Ectodermal cell (in vitro differentiated cells): ENCODE measurements at regions not wholly inside any gene's neighbourhood (a gene's known extent, or its start where the extent isn't known, plus 50 kb on each side); places are given as distances from the start of the nearest gene placed in this dataset.

Experiments
- H3K27ac ChIP-seq: 2 replicates; pipeline ENCODE4 v1.7.0; 2013; ENCODE audit warnings: mild to moderate bottlenecking, low read depth, low read length; ENCODE audit not compliant: insufficient read depth, poor library complexity, severe bottlenecking
- H3K27me3 ChIP-seq: 2 replicates; pipeline ENCODE4 v1.7.0; 2013; ENCODE audit warnings: mild to moderate bottlenecking, low read length; ENCODE audit not compliant: insufficient read depth, control insufficient read depth, poor library complexity, severe bottlenecking
- H3K36me3 ChIP-seq: one replicate; pipeline ENCODE4 v1.7.0; 2013; ENCODE audit warnings: low read length; ENCODE audit not compliant: control insufficient read depth, insufficient read depth
- H3K4me1 ChIP-seq: one replicate; pipeline ENCODE4 v1.7.0; 2013; ENCODE audit warnings: low read length; ENCODE audit not compliant: control insufficient read depth, insufficient read depth
- H3K4me3 ChIP-seq: 2 replicates; pipeline ENCODE4 v1.7.0; 2013; ENCODE audit warnings: low read depth, low read length, control low read depth; ENCODE audit not compliant: insufficient read depth
- H3K9me3 ChIP-seq: 2 replicates; pipeline ENCODE4 v1.7.0; 2013; ENCODE audit warnings: mild to moderate bottlenecking, low read length, moderate library complexity; ENCODE audit not compliant: control insufficient read depth
- WGBS, 2 experiments: methylation state at CpG; one replicate each; pipeline ENCODE4 v1.1.7; 2013; ENCODE audit warnings: missing lambda C conversion rate in 2 of 2; 5-methylcytosine and 5-hydroxymethylcytosine counted together

DNA sequence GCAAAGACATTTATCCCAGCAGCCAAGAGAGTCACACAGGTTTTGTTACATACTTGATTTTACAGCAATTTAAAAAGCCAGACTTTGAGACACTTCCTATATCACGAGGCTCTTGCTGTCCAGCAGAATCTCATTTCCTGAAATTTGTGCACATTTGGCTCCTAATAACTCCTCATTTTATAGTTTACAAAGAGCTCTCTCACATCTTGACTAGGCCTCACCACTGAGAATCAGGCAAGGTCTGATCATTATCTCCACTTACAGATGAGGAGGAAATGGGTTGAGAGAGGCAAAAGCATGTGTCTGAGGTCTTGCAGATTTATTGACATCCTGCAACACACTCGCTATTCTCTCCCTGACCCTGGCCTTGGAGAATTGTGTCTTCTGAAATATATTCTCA, 426.8 kb downstream of the MAFB start:
- no peak overlapping the region for H3K27ac ChIP-seq
- WGBS, 2 experiments: 89 to 93% methylated on average over 2 of the region's 2 CpGs
- no peaks in the 10 kb centered on the region for H3K36me3 ChIP-seq
- no peaks in the 10 kb centered on the region for H3K27me3 ChIP-seq
- H3K4me1 ChIP-seq: no peaks in the 10 kb centered on the region
- no peak overlapping the region for H3K4me3 ChIP-seq
- H3K9me3 ChIP-seq: no peaks in the 10 kb centered on the region

DNA sequence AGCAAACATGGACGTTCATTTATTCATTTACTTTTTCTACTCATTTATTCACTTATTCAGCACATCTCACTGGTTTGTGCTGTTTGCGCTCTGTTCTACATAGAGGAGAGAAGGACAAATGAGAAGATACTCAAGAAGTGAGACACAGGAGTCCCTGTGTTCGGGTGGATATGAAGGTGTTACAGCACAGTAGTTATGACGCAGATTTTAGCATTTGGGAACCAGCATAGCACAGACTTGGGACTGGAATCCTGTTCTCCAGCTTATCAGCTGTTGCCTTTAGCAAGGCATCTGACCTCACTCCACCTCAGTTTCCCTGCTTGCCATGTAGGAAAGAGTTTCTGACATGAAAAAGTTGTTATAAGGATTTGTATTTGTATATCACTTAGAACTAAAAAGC, 430.1 kb downstream of the MAFB start:
- WGBS, 2 experiments: 77 to 81% methylated on average over 4 of the region's 4 CpGs
- Histone ChIP-seq H3K4me3 (no peak overlapping the region), H3K4me1 (no peaks in the 10 kb centered on the region)

DNA sequence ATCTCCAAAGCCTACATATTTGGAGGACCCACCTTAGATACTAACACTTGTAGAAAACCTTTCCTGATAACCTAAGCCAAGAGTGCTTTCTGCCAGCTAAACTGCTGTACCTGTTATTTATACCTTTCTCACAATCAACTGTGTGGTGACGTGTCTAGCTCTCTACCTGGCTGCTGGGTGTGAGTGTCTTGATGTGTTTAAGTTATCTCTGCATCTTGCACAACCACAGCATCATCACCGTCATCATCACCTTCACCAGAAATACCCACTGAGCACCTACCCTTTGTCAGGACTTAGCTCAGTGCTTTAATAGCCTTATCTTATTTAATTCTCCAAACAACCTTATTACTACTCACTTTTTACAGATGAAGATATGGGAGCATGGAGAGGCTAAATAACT, 431.3 kb downstream of the MAFB start:
- WGBS, 2 experiments: 93 to 96% methylated on average over 1 of the region's 2 CpGs
- no peak overlapping the region for H3K27ac ChIP-seq

More for the DNA sequence above, 430.1 kb downstream of the MAFB start:
- Histone ChIP-seq H3K27ac (no peak overlapping the region), H3K27me3 (no peaks in the 10 kb centered on the region), H3K36me3 (no peaks in the 10 kb centered on the region), H3K9me3 (no peaks in the 10 kb centered on the region)

DNA sequence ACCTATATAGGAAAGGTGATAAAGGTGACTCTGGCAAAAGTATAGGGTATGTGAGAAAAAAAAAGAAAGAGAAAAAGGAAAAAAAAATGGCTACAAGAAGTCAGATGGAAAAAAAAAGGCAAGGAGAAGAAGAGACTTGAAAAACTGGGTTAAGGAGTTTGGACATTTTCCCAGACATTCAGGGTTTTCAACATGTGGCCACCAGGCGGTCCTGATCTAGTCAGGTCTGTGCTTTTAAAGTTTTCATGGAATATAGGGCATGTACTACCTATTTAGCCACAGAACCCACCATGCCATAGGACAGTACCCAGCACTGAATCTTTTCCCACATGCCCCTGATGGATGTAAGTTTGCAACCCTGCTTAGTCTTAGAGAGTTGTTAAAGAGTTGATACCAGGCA, 433.7 kb downstream of the MAFB start:
- Histone ChIP-seq H3K4me3 (no peak overlapping the region), H3K27me3 (no peaks in the 10 kb centered on the region), H3K9me3 (no peaks in the 10 kb centered on the region), H3K36me3 (no peaks in the 10 kb centered on the region), H3K4me1 (no peaks in the 10 kb centered on the region), H3K27ac (no peak overlapping the region)
- 89 to 100% methylated on average over 1 of the region's 1 CpG for WGBS, 2 experiments

More for the DNA sequence above, 431.3 kb downstream of the MAFB start:
- no peaks in the 10 kb centered on the region for H3K27me3 ChIP-seq
- H3K9me3 ChIP-seq: no peaks in the 10 kb centered on the region
- no peaks in the 10 kb centered on the region for H3K4me1 ChIP-seq
- no peak overlapping the region for H3K4me3 ChIP-seq
- no peaks in the 10 kb centered on the region for H3K36me3 ChIP-seq

DNA sequence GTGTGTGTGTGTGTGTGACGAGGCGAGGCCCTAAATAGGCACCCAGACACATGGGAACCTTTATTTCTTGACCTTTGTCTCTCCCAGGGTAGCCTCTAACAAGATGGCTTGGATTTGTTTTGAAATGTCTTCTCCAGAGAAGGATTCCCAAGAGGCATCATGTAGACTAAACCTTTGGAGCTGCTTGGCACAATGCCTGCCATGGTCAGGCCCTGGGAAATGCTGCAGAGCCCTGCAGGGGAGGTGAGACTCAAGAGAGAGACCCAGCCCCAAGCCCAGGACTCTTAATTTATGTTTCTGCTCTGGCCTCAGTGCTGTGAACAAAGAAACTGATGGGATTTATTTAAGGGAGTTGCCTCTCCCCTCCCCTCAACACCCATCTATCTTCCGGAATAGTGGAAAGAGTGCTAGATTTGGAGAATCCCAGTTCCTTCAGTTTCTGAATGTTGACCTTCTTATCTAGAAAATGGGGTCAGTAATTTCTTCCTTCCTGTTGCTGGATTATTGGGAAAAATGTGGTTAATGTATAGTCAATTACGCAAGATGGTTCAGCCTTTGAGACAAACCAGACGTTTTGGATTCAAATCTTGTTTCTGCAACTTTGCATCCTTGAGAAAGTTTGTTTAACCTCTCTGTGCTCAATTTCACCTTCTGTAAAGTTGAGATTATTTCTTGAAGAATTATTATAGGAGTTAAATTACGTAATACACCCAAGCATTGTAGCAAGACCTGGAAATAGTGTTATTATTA, 434.8 kb downstream of the MAFB start:
- no peaks in the 10 kb centered on the region for H3K9me3 ChIP-seq
- WGBS, 2 experiments: 90 to 94% methylated on average over 3 to 5 of the region's 6 CpGs
- no peak overlapping the region for H3K27ac ChIP-seq
- H3K4me1 ChIP-seq: no peaks in the 10 kb centered on the region
- no peak overlapping the region for H3K4me3 ChIP-seq
- H3K27me3 ChIP-seq: no peaks in the 10 kb centered on the region
- H3K36me3 ChIP-seq: no peaks in the 10 kb centered on the region

DNA sequence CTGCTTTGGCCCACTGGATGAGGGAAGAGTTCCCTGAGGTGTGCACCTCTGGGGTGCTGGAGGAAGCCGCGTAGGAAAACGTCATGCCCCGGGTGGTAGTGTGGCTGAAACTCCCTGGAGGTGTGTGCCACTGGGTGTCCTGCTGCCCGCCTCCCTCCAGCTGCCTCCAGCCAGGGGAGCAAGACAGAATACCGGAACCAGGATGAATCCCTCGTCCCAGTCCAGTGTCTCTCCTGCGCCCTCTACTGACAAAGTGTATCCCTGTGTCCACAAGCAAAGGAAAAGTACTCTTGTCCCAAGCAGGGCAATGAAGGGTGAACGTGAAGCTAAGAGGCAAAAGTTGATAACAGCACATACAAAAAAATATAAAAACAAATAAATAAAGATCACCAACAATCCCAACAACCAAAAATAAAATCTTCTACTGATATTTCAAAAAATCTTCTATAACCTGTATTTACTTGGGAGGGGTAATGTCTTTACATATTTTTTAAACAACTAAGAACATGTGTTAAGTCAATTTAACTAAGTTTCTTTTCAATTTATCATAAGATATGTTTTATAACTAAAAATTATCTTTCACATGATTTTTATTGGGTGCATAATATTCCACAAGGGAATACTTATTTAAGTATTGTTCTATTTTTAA, 437.6 kb downstream of the MAFB start:
- H3K4me1 ChIP-seq: no peaks in the 10 kb centered on the region
- H3K4me3 ChIP-seq: no peak overlapping the region
- H3K9me3 ChIP-seq: no peaks in the 10 kb centered on the region
- no peaks in the 10 kb centered on the region for H3K27me3 ChIP-seq
- 81 to 88% methylated on average over 8 to 9 of the region's 9 CpGs for WGBS, 2 experiments
- no peak overlapping the region for H3K27ac ChIP-seq
- no peaks in the 10 kb centered on the region for H3K36me3 ChIP-seq

DNA sequence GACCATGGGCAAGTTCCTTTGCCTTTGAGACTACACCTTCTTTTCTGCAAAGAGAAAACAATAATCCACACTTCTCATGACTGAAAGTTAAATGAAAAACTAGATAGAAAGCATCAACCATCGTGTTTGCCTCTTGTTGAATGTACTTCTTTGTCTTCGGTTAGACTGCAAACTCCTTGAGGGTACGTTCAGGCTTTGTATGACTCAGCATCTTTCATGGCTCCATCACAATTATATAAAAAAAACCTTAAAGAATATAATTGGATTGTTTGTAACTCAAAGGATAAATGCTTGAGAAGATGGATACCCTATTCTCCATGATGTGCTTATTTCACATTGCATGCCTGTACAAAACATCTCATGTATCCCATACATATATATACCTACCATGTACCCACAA, 439.2 kb downstream of the MAFB start:
- no peaks in the 10 kb centered on the region for H3K9me3 ChIP-seq
- H3K36me3 ChIP-seq: no peaks in the 10 kb centered on the region
- WGBS, 2 experiments: 93 to 97% methylated on average over 2 to 3 of the region's 3 CpGs
- no peak overlapping the region for H3K4me3 ChIP-seq
- no peaks in the 10 kb centered on the region for H3K4me1 ChIP-seq
- no peak overlapping the region for H3K27ac ChIP-seq
- no peaks in the 10 kb centered on the region for H3K27me3 ChIP-seq

DNA sequence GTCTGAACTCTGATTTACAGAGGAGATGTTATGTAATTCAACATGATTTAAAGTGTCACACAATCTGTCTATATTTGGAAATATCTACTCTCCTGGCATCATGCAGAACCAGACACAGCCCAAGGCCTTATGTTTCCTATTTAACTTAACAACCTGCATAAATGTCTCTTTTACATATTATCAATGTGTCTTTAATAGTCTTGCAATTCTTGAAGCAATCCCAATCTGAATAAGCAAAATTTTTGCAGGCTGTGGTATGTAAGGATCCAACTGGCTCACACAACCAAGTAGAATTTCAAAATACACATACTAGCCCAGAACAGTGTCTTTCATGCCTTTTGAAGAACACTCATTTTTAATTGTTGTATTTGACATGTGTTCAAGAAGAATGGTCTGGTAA, 443.2 kb downstream of the MAFB start:
- H3K4me1 ChIP-seq: no peaks in the 10 kb centered on the region
- H3K9me3 ChIP-seq: no peaks in the 10 kb centered on the region

DNA sequence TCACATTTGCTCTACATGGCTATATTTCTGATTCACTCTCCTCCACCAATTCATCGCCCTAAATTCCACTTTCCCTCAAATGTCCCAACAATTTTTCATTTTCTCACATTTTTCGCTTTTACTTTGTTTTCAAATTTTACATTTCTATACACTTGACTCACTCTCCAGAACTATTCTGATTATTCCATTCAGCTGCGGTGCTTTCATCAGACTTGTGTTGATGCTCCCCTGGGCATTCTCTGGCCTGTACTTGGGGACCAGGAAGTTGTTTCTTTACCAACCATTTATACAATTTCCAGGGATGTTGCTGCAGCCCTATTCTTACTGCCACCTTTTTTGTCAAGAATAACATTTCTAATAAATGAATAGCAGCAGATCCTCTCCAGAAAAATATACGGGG, 444.8 kb downstream of the MAFB start:
- H3K36me3 ChIP-seq: no peaks in the 10 kb centered on the region
- H3K27me3 ChIP-seq: no peaks in the 10 kb centered on the region
- H3K4me1 ChIP-seq: no peaks in the 10 kb centered on the region
- H3K4me3 ChIP-seq: no peak overlapping the region
- WGBS, 2 experiments: 91 to 94% methylated on average over 4 of the region's 4 CpGs
- no peak overlapping the region for H3K27ac ChIP-seq
- no peaks in the 10 kb centered on the region for H3K9me3 ChIP-seq

More for the DNA sequence above, 443.2 kb downstream of the MAFB start:
- Histone ChIP-seq H3K27ac (no peak overlapping the region), H3K4me3 (no peak overlapping the region), H3K36me3 (no peaks in the 10 kb centered on the region), H3K27me3 (no peaks in the 10 kb centered on the region)

DNA sequence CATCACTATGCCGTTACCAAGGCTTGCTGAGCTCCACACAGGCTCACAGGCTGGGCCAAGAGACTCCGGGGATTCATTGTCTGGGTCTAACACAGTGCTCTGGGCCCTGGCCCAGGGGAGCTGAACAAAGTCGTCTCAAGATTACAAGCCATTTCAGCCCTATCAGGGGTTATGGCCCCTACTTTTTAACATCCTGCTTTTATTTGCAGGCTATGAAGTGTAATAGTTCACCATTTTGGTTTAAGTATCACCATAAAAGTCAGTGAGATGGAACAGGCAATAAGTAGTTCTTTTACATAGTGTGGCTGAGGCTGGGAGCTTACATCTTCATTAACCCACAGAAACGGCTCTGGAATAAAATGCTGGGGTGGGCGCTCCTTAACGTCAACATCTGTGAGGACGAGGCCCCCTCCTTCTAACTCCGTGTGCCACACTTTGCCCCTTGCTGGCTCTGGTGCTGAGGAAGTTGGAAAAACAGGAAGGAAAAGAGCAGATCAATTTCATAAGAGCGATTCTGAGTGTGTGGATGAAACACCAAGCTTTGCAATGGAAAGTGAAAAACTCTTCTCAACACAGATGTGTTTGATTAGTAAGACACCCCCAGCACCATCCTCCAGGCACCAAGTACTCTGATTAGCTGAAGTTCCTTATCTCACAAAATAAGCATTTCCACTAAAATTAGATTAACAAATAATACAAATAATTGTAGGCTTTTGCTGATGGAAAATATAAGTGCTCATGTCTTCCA, 447.3 kb downstream of the MAFB start:
- no peaks in the 10 kb centered on the region for H3K9me3 ChIP-seq
- no peak overlapping the region for H3K4me3 ChIP-seq
- H3K4me1 ChIP-seq: no peaks in the 10 kb centered on the region
- 91 to 95% methylated on average over 9 of the region's 9 CpGs for WGBS, 2 experiments
- H3K36me3 ChIP-seq: no peaks in the 10 kb centered on the region
- no peak overlapping the region for H3K27ac ChIP-seq
- H3K27me3 ChIP-seq: no peaks in the 10 kb centered on the region
